HG03108 (cell line): ENCODE measurements at regions not wholly inside any gene's neighbourhood (a gene's known extent, or its start where the extent isn't known, plus 50 kb on each side); places are given as distances from the start of the nearest gene placed in this dataset.
"Not testable (repeated sequence)": the region's sequence is repeated elsewhere in the genome, so short reads cannot be mapped to it uniquely, and the experiment has no call there.

Source experiments
- ATAC-seq: cut with Tn5 transposase; IDR thresholded peaks from one replicate; pipeline ENCODE4 v1.9.1; 2021; ENCODE audit warnings: moderate library complexity; ENCODE audit not compliant: unreplicated experiment

GRCh38 chr6:27132532-27133280, 114.8 kb upstream of the PRSS16 start:
- peak; percentile 69 for ATAC-seq

DNA sequence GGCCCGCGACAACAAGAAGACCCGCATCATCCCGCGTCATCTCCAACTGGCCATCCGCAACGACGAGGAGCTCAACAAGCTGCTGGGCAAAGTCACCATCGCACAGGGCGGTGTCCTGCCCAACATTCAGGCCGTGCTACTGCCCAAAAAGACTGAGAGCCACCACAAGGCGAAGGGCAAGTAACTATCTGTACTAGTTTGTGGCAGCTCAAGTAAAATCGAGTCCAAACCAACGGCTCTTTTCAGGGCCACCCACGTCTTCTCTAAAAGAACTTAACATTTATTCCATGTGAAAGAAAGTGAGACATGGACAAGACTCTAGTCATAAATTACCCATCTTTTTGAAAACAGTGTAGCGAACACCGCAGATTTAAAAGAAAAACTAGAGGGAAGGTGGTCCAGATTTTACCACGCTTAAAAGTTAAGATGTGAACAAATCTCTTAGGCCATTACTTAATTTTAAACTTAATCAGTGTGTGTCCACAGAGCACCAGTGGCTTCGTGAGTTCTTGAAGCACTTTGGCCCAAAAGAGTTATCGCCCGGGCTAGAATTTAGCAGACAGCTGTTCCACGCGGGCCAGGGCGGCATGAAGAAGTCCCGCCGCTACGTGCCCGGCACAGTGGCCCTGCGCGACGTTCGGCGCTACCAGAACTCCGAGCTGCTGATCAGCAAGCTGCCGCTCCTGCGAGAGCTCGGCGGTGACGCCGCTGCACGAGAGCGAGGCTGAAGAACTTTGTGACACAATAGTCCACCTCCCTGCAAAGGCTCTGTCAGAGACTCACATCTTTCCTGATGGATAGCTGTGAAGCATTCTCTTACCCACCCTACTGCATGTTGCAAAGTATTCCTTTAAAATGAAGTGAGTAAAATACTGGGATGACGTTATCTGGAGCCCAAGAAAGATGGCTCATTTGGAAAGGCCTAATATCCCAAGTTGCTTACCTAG, 113.9 kb upstream of the PRSS16 start:
- no peak for ATAC-seq

DNA sequence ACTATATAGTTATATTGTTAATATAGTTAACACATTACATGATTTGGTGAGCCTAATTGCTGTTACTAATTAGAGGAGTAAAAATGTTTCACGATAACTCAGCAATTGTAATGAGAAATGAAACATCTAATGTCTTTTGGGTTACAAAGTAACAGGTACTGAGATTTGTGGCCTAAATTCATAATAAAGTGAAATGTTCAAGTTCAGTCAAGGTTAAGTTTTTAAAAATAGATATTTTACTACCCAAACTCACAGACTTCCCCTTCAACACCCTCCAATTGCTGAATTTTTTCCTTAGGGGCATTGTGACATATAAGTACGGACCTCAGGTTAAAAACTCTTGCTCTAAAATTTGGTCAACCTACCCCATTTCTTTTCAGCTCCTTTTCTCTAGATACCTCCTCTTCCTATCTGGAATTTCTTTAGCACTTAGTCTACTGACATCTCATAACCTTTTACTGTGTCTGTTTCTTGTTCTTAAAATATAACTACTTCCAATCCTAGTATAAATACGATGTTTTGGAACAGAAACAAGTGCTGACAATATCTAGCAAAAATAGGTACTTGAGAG, 112.3 kb upstream of the PRSS16 start:
- ATAC-seq, result no peak

- ATAC-seq, result no peak
Observed at GRCh38 chr6:27136077-27136644, 111.3 kb upstream of the PRSS16 start.

- ATAC-seq, result no peak
Observed at GRCh38 chr6:27136978-27137814, 110.3 kb upstream of the PRSS16 start.

DNA sequence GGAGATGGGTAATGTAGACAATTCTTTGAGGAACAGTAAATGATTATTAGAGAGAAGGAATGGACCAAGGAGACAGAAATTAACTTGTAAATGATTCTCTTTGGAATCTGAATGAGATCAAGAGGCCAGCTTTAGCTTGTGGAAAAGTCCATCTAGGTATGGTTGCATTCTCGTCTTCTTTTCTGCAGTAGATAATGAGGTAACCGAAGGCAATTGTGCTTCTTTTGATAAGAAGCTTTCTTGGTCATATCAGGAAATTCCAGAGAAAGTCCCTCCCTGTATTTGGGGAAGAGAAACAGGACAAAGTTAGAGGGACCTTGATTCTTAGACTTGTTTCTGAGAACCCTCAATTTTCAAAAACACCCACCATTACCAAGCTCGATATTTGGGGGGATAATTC, 109.1 kb upstream of the PRSS16 start:
- no peak for ATAC-seq

DNA sequence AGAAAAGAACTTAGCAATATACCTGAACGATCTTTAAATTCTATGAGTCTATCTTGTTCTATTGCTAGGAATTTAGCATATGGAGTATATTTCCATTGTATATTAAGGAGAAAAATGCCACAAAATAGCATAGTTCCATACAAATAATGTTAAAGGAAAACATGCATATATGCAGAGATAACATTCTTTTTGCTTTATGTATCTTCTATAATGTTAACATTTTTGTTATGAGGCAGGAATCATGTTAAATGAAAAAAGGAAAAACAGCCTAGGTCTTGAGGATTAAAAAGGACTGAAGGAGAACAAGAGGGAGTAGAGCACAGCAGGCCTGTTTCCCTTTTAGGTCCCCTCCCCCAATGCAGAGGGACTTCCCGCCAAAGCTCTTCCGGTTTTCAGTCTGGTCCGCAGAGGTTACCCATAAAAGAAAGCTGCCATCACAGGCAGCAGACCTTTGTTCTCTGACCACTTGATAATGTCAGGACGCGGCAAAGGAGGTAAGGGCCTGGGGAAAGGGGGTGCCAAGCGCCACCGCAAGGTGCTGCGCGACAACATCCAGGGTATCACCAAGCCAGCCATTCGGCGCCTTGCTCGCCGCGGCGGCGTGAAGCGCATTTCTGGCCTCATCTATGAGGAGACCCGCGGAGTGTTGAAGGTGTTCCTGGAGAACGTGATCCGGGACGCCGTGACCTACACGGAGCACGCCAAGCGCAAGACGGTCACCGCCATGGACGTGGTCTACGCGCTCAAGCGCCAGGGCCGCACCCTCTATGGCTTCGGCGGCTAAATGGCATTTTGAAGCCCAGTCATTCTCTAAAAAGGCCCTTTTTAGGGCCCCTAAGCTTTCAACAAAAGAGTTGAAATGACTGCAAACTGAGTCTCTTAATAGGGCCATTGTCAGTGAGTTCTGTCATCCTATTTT, 108.4 kb upstream of the PRSS16 start:
- peak; percentile 58 for ATAC-seq

GRCh38 chr6:27139756-27140579, 107.5 kb upstream of the PRSS16 start:
- ATAC-seq, result no peak

DNA sequence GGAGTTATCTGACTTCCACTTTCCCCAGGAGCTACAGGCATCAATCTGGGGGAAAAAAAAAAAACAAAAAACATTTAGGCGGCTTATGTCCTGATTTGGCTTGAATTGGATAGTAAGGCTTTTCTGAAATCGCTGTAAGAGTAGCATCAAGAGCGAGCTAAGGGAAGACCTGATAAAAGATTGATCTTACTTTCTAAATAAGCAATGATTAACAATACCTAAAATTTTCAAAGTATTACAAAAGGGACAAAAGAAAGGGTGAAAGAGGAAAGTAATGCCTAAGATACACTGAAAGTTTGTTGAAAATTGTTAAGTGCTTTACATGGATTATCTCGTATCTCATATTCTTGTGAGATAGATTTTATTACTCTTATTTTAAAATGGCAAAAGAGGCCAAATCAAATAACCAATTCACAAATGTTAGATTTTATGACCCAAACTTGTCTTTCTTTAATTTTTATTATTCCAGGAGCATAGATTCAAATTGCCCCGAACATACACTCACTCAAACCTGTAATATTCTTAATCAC, 106.4 kb upstream of the PRSS16 start:
- ATAC-seq, result no peak

- no peak for ATAC-seq
Observed at GRCh38 chr6:27141529-27142015, 105.9 kb upstream of the PRSS16 start.

DNA sequence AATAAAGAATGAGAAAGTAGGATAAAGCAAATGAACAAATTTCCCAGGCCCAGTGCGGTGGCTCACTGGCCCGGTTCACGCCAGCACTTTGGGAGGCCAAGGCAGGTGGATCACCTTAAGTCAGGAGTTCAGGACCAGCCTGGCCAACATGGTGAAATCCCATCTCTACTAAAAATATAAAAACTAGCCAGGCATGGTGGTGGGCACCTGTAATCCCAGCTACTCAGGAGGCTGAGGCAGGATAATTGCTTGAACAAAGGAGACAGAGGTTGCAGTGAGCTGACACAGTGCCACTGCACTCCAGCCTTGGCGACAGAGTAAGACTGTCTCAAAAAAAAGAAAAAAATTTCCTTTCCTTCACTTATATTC, 104.5 kb upstream of the PRSS16 start:
- not testable (repeated sequence) for ATAC-seq

DNA sequence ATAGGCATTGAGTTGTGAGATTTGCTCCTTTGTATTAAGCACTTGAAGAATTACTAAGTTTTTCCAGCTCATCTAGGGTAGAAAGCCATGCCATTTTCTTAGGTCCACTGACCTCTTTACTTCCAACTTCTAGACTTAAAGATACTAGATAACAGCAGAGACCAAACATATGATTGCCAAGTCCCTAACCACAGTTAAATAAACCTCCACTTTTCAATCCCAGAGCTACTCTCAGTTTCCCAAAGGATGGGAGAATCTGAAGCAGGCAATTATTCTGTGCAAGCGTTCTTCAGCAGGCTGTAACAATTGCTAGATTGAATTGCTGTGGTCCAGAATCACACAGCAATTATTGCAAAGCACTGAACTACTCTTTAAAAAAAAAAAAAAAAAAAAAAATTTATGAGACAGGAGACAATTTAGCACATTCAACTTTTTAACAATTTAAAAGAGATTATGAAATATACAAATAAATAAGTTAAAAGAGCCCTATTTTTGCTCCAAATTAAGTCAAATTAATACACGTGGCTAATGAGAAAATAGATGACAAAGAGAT, 104.0 kb upstream of the PRSS16 start:
- ATAC-seq, result no peak

DNA sequence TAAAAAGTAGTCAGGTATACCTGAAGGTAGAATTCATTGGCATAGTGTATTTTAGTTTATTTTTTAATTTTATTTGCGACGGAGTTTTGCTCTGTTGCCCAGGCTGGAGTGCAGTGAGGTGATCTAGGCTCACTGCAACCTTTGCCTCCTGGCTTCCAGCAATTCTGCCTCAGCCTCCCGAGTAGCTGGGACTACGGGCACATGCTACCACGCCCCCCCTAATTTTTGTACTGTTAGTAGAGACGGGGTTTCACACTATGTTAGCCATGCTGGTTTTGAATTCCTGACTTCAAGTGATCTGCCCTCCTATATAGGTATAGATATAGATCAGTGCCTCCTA, 102.8 kb upstream of the PRSS16 start:
- no peak for ATAC-seq

- ATAC-seq, result no peak
Observed at GRCh38 chr6:27145731-27146455, 101.6 kb upstream of the PRSS16 start.

GRCh38 chr6:27146456-27146705, 101.1 kb upstream of the PRSS16 start:
- ATAC-seq, result not testable (repeated sequence)

DNA sequence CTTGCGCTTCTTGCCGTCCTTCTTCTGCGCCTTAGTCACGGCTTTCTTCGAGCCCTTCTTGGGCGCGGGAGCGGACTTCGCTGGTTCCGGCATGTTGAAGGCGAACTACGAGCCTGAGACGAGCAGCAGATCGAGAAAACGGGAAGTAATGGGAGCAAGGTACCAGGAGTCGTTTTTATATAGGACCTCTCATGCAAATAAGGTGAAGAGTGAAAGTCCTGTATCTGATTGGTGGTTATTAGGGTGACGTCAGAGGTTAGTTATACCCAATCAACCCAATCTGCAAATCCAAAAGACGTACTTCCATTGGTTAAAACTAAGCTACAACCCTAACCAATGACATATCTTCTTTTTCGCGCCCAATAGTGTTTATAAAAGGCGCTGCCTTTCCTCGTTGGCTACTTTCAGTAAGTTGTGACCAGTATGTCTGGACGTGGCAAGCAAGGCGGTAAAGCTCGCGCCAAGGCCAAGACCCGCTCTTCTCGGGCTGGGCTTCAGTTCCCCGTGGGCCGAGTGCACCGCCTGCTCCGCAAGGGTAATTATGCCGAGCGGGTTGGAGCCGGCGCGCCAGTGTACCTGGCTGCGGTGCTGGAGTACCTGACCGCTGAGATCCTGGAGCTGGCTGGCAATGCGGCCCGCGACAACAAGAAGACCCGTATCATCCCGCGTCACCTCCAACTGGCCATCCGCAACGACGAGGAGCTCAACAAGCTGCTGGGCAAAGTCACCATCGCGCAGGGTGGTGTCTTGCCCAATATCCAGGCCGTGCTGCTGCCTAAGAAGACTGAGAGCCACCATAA, 100.6 kb upstream of the PRSS16 start:
- peak; percentile 69 for ATAC-seq

- ATAC-seq, result no peak
Observed at GRCh38 chr6:27148404-27148795, 99.1 kb upstream of the PRSS16 start.
